ENCODE measurements at regions not wholly inside any gene's neighbourhood (a gene's known extent, or its start where the extent isn't known, plus 50 kb on each side); places are given as distances from the start of the nearest gene placed in this dataset.

DNA sequence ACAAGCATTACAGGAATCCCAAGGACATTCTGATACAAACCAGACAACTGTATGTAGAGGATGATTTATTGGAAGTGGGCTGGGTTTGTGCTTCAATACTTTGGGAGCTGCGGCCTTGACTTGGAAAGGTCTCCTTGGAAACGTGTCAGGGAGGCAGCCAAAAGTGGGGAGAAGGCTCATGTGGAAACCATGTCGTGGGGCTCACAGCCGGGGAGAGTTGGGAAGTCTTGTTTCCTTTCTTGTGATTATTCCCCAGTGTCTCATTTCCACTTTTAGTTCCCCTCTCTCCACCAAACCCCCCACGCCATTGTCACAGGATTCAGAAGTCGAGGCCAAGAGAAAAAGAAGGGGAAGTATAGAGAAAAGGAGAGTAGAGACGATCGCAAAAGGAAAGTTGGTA, 53.9 kb upstream of the SFMBT2 start:
- intact Hi-C loops (cut with DNase I, micrococcal nuclease) = no loop called here
- DNase-seq = no peak
- POLR2A ChIA-PET = no interaction called here
- H3K27ac Mint-ChIP-seq = no peak overlapping the region
- no peak for TF ChIP-seq CTCF (IDR thresholded peaks at IDR 0.05)
- no peaks in the 10 kb centered on the region for H3K27me3 ChIP-seq (ENCODE audit: control insufficient read depth in 1 of 2, insufficient read depth in 2 of 2, low read length in 2 of 2)
- H3K36me3 Mint-ChIP-seq (ENCODE audit: low read depth) = no peaks in the 10 kb centered on the region
- H3K4me1 ChIP-seq (ENCODE audit: insufficient read depth, low read length) = no peaks in the 10 kb centered on the region
- no peaks in the 10 kb centered on the region for H3K9me3 ChIP-seq (ENCODE audit: control insufficient read depth in 1 of 2, insufficient read depth in 1 of 2, low read length in 2 of 2)
- peaks cover 9% of the 10 kb centered on the region for H3K4me1 Mint-ChIP-seq (ENCODE audit: low read depth)
- H3K9me3 Mint-ChIP-seq = no peaks in the 10 kb centered on the region
- H3K27me3 Mint-ChIP-seq = no peaks in the 10 kb centered on the region
- no peak overlapping the region for H3K27ac ChIP-seq (ENCODE audit: low read depth in 1 of 2, low read length in 2 of 2)
- CTCF ChIA-PET = no interaction called here
- H3K4me3 ChIP-seq (ENCODE audit: low read length) = no peak overlapping the region
- no peak overlapping the region for H3K4me3 Mint-ChIP-seq
- H3K36me3 ChIP-seq (ENCODE audit: insufficient read depth, low read length) = no peaks in the 10 kb centered on the region
- no peak for ATAC-seq (ENCODE audit: poor library complexity)

Data from CD4-positive, alpha-beta T cell (primary cell).